GM12874 (cell line): ENCODE measurements at regions not wholly inside any gene's neighbourhood (a gene's known extent, or its start where the extent isn't known, plus 50 kb on each side); places are given as distances from the start of the nearest gene placed in this dataset.

Source experiments
- CTCF ChIP-seq: IDR thresholded peaks from 2 replicates; pipeline ENCODE4 v1.5.1; 2011; ENCODE audit warnings: low read depth, mild to moderate bottlenecking, control low read depth, low read length, moderate library complexity; ENCODE audit not compliant: insufficient read depth

- no peak for TF ChIP-seq CTCF
These were observed 146.8 kb downstream of the EMP1 start for GRCh38 chr12:13343375-13343774.

GRCh38 chr12:13342971-13343370 lies 146.4 kb downstream of the EMP1 start:
- TF ChIP-seq CTCF: no peak

GRCh38 chr12:13340149-13340548 lies 143.6 kb downstream of the EMP1 start:
- TF ChIP-seq CTCF: no peak

GRCh38 chr12:13339538-13339937 lies 143.0 kb downstream of the EMP1 start:
- no peak for TF ChIP-seq CTCF

- no peak for TF ChIP-seq CTCF
These were observed 142.6 kb downstream of the EMP1 start for GRCh38 chr12:13339091-13339490.

- TF ChIP-seq CTCF: no peak
These were observed 141.3 kb downstream of the EMP1 start for GRCh38 chr12:13337791-13338190.

GRCh38 chr12:13336216-13336615 lies 139.7 kb downstream of the EMP1 start:
- TF ChIP-seq CTCF: no peak

- TF ChIP-seq CTCF: no peak
These were observed 132.0 kb downstream of the EMP1 start for GRCh38 chr12:13328535-13328934.
